ENCODE measurements at regions not wholly inside any gene's neighbourhood (a gene's known extent, or its start where the extent isn't known, plus 50 kb on each side); places are given as distances from the start of the nearest gene placed in this dataset.

- TF ChIP-seq CTCF (conservative IDR thresholded peaks at IDR 0.05) (no peak), EZH2 (IDR thresholded peaks at IDR 0.05; ENCODE audit: low read depth) (no peak)
These were observed 161.5 kb upstream of the FAM13C start for GRCh38 chr10:59523851-59524250.
